Stimulated activated naive CD8-positive, alpha-beta T cell treated with anti-CD3 and anti-CD28 coated beads, Interleukin-15, Interleukin-2, amounts not matched to agents 100 ng/mL and 50 ng/mL, for 24 hours (primary cell): ENCODE measurements at regions not wholly inside any gene's neighbourhood (a gene's known extent, or its start where the extent isn't known, plus 50 kb on each side); places are given as distances from the start of the nearest gene placed in this dataset.

Experiments used
- H3K27ac Mint-ChIP-seq: one replicate; pipeline ENCODE4 v1.8.0; 2021; ENCODE audit warnings: mild to moderate bottlenecking, mixed read lengths
- H3K27me3 Mint-ChIP-seq: one replicate; pipeline ENCODE4 v1.8.0; 2021; ENCODE audit warnings: mixed read lengths
- H3K36me3 Mint-ChIP-seq: one replicate; pipeline ENCODE4 v1.8.0; 2021; ENCODE audit warnings: low read depth, mixed read lengths
- H3K4me1 Mint-ChIP-seq: one replicate; pipeline ENCODE4 v1.8.0; 2021; ENCODE audit warnings: low read depth, mixed read lengths
- H3K4me3 Mint-ChIP-seq: one replicate; pipeline ENCODE4 v1.8.0; 2021; ENCODE audit warnings: mild to moderate bottlenecking, mixed read lengths
- H3K9me3 Mint-ChIP-seq: one replicate; pipeline ENCODE4 v1.8.0; 2021; ENCODE audit warnings: mixed read lengths

- Mint-ChIP-seq H3K36me3 (no peaks in the 10 kb centered on the region), H3K27ac (no peak overlapping the region), H3K27me3 (no peaks in the 10 kb centered on the region), H3K4me3 (no peak overlapping the region), H3K9me3 (peaks cover 13% of the 10 kb centered on the region), H3K4me1 (no peaks in the 10 kb centered on the region)
Observed at GRCh38 chr13:62060570-62060969, 644.9 kb upstream of the PCDH20 start.

- Mint-ChIP-seq H3K36me3 (no peaks in the 10 kb centered on the region), H3K4me3 (no peak overlapping the region), H3K4me1 (no peaks in the 10 kb centered on the region), H3K27me3 (no peaks in the 10 kb centered on the region), H3K27ac (no peak overlapping the region), H3K9me3 (peaks cover 7% of the 10 kb centered on the region)
Observed at GRCh38 chr13:62057286-62057685, 641.6 kb upstream of the PCDH20 start.

- Mint-ChIP-seq H3K4me3 (no peak overlapping the region), H3K36me3 (no peaks in the 10 kb centered on the region), H3K9me3 (peaks cover 8% of the 10 kb centered on the region), H3K27ac (no peak overlapping the region), H3K27me3 (no peaks in the 10 kb centered on the region), H3K4me1 (no peaks in the 10 kb centered on the region)
Observed at GRCh38 chr13:62049992-62050391, 634.3 kb upstream of the PCDH20 start.

- no peaks in the 10 kb centered on the region for H3K36me3 Mint-ChIP-seq
- H3K9me3 Mint-ChIP-seq = no peaks in the 10 kb centered on the region
- no peaks in the 10 kb centered on the region for H3K27me3 Mint-ChIP-seq
- no peak overlapping the region for H3K27ac Mint-ChIP-seq
- no peaks in the 10 kb centered on the region for H3K4me1 Mint-ChIP-seq
- H3K4me3 Mint-ChIP-seq = no peak overlapping the region
Observed at GRCh38 chr13:62046512-62046911, 630.9 kb upstream of the PCDH20 start.

- no peaks in the 10 kb centered on the region for H3K27me3 Mint-ChIP-seq
- no peak overlapping the region for H3K4me3 Mint-ChIP-seq
- H3K9me3 Mint-ChIP-seq = no peaks in the 10 kb centered on the region
- no peak overlapping the region for H3K27ac Mint-ChIP-seq
- H3K36me3 Mint-ChIP-seq = no peaks in the 10 kb centered on the region
- no peaks in the 10 kb centered on the region for H3K4me1 Mint-ChIP-seq
Observed at GRCh38 chr13:62043600-62043999, 628.0 kb upstream of the PCDH20 start.

GRCh38 chr13:62040806-62041205, 625.2 kb upstream of the PCDH20 start:
- H3K36me3 Mint-ChIP-seq = no peaks in the 10 kb centered on the region
- H3K4me1 Mint-ChIP-seq = no peaks in the 10 kb centered on the region
- H3K9me3 Mint-ChIP-seq = no peaks in the 10 kb centered on the region
- no peak overlapping the region for H3K4me3 Mint-ChIP-seq
- no peak overlapping the region for H3K27ac Mint-ChIP-seq
- no peaks in the 10 kb centered on the region for H3K27me3 Mint-ChIP-seq

GRCh38 chr13:62040078-62040477, 624.4 kb upstream of the PCDH20 start:
- no peak overlapping the region for H3K27ac Mint-ChIP-seq
- no peak overlapping the region for H3K4me3 Mint-ChIP-seq
- H3K27me3 Mint-ChIP-seq = no peaks in the 10 kb centered on the region
- no peaks in the 10 kb centered on the region for H3K36me3 Mint-ChIP-seq
- no peaks in the 10 kb centered on the region for H3K9me3 Mint-ChIP-seq
- H3K4me1 Mint-ChIP-seq = no peaks in the 10 kb centered on the region

- no peaks in the 10 kb centered on the region for H3K9me3 Mint-ChIP-seq
- no peak overlapping the region for H3K4me3 Mint-ChIP-seq
- H3K27me3 Mint-ChIP-seq = no peaks in the 10 kb centered on the region
- no peak overlapping the region for H3K27ac Mint-ChIP-seq
- H3K36me3 Mint-ChIP-seq = no peaks in the 10 kb centered on the region
- H3K4me1 Mint-ChIP-seq = no peaks in the 10 kb centered on the region
Observed at GRCh38 chr13:62038214-62038613, 622.6 kb upstream of the PCDH20 start.

- no peaks in the 10 kb centered on the region for H3K4me1 Mint-ChIP-seq
- no peak overlapping the region for H3K27ac Mint-ChIP-seq
- H3K36me3 Mint-ChIP-seq = no peaks in the 10 kb centered on the region
- no peak overlapping the region for H3K4me3 Mint-ChIP-seq
- H3K9me3 Mint-ChIP-seq = no peaks in the 10 kb centered on the region
- no peaks in the 10 kb centered on the region for H3K27me3 Mint-ChIP-seq
Observed at GRCh38 chr13:62035981-62036380, 620.3 kb upstream of the PCDH20 start.

- Mint-ChIP-seq H3K4me1 (no peaks in the 10 kb centered on the region), H3K36me3 (no peaks in the 10 kb centered on the region), H3K27me3 (no peaks in the 10 kb centered on the region), H3K4me3 (no peak overlapping the region), H3K9me3 (no peaks in the 10 kb centered on the region), H3K27ac (no peak overlapping the region)
Observed at GRCh38 chr13:62033934-62034333, 618.3 kb upstream of the PCDH20 start.

GRCh38 chr13:62022369-62022768, 606.7 kb upstream of the PCDH20 start:
- Mint-ChIP-seq H3K27me3 (no peaks in the 10 kb centered on the region), H3K4me1 (no peaks in the 10 kb centered on the region), H3K27ac (no peak overlapping the region), H3K9me3 (no peaks in the 10 kb centered on the region), H3K36me3 (no peaks in the 10 kb centered on the region), H3K4me3 (no peak overlapping the region)

GRCh38 chr13:62019858-62020257, 604.2 kb upstream of the PCDH20 start:
- Mint-ChIP-seq H3K27me3 (no peaks in the 10 kb centered on the region), H3K36me3 (no peaks in the 10 kb centered on the region), H3K27ac (no peak overlapping the region), H3K4me1 (no peaks in the 10 kb centered on the region), H3K9me3 (no peaks in the 10 kb centered on the region), H3K4me3 (no peak overlapping the region)

- no peaks in the 10 kb centered on the region for H3K36me3 Mint-ChIP-seq
- H3K4me1 Mint-ChIP-seq = no peaks in the 10 kb centered on the region
- no peak overlapping the region for H3K4me3 Mint-ChIP-seq
- no peaks in the 10 kb centered on the region for H3K9me3 Mint-ChIP-seq
- H3K27ac Mint-ChIP-seq = no peak overlapping the region
- no peaks in the 10 kb centered on the region for H3K27me3 Mint-ChIP-seq
Observed at GRCh38 chr13:62014299-62014698, 598.6 kb upstream of the PCDH20 start.

- Mint-ChIP-seq H3K4me3 (no peak overlapping the region), H3K4me1 (no peaks in the 10 kb centered on the region), H3K27ac (no peak overlapping the region), H3K27me3 (no peaks in the 10 kb centered on the region), H3K36me3 (no peaks in the 10 kb centered on the region), H3K9me3 (peaks cover 8% of the 10 kb centered on the region)
Observed at GRCh38 chr13:62003452-62003851, 587.8 kb upstream of the PCDH20 start.

- Mint-ChIP-seq H3K27me3 (no peaks in the 10 kb centered on the region), H3K4me3 (no peak overlapping the region), H3K9me3 (peaks cover 6% of the 10 kb centered on the region), H3K27ac (no peak overlapping the region), H3K4me1 (no peaks in the 10 kb centered on the region), H3K36me3 (no peaks in the 10 kb centered on the region)
Observed at GRCh38 chr13:61994174-61994573, 578.5 kb upstream of the PCDH20 start.

- Mint-ChIP-seq H3K9me3 (no peaks in the 10 kb centered on the region), H3K4me1 (no peaks in the 10 kb centered on the region), H3K4me3 (no peak overlapping the region), H3K36me3 (no peaks in the 10 kb centered on the region), H3K27ac (no peak overlapping the region), H3K27me3 (no peaks in the 10 kb centered on the region)
Observed at GRCh38 chr13:61989978-61990377, 574.3 kb upstream of the PCDH20 start.

GRCh38 chr13:61988810-61989209, 573.2 kb upstream of the PCDH20 start:
- no peaks in the 10 kb centered on the region for H3K4me1 Mint-ChIP-seq
- no peaks in the 10 kb centered on the region for H3K36me3 Mint-ChIP-seq
- H3K27ac Mint-ChIP-seq = no peak overlapping the region
- no peaks in the 10 kb centered on the region for H3K9me3 Mint-ChIP-seq
- H3K4me3 Mint-ChIP-seq = no peak overlapping the region
- H3K27me3 Mint-ChIP-seq = no peaks in the 10 kb centered on the region
